ENCODE measurements at regions not wholly inside any gene's neighbourhood (a gene's known extent, or its start where the extent isn't known, plus 50 kb on each side); places are given as distances from the start of the nearest gene placed in this dataset.

DNA sequence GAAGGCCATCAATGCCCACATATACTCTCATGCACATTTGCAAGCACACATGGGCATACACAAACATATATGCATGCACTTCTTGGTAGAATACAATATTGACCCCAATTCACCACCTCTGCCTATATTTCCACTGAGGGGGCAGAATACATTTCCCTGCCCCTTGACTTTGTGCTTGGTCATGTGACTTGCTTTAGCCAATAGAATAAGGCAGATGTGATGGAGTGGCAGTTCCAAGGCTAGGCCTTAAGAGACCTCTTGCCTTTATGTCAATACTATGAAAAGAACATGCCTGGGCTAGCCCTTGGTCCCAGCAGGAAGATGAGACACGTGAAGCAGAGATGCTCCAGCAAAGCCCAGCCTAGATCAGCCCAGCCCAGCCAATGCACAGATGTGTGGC is 66.0 kb upstream of the GRIK3 start:
- POLR2A ChIA-PET (ENCODE audit: partially characterized antibody) = no interaction called here
- Histone ChIP-seq H3K27me3 (ENCODE audit: insufficient read depth, low read length) (no peaks in the 10 kb centered on the region), H3K9me3 (ENCODE audit: control insufficient read depth in 1 of 2, low read length in 2 of 2) (no peaks in the 10 kb centered on the region), H3K36me3 (ENCODE audit: insufficient read depth, low read length) (no peaks in the 10 kb centered on the region), H3K4me3 (ENCODE audit: low read length in 2 of 2) (no peak overlapping the region), H3K27ac (ENCODE audit: low read depth, low read length) (no peak overlapping the region), H3K4me1 (ENCODE audit: insufficient read depth, low read length) (no peaks in the 10 kb centered on the region)
- DNase-seq = no peak
- no peak overlapping the region for H3K4me3 Mint-ChIP-seq
- intact Hi-C loops (cut with micrococcal nuclease) = no loop called here
- CTCF ChIA-PET (ENCODE audit: partially characterized antibody) = no interaction called here
- H3K27me3 Mint-ChIP-seq = peaks cover 7 to 16% of the 10 kb centered on the region in 2 donors
- H3K27ac Mint-ChIP-seq = no peak overlapping the region
- H3K9me3 Mint-ChIP-seq = no peaks in the 10 kb centered on the region
- no peaks in the 10 kb centered on the region for H3K36me3 Mint-ChIP-seq
- no peaks in the 10 kb centered on the region for H3K4me1 Mint-ChIP-seq

DNA sequence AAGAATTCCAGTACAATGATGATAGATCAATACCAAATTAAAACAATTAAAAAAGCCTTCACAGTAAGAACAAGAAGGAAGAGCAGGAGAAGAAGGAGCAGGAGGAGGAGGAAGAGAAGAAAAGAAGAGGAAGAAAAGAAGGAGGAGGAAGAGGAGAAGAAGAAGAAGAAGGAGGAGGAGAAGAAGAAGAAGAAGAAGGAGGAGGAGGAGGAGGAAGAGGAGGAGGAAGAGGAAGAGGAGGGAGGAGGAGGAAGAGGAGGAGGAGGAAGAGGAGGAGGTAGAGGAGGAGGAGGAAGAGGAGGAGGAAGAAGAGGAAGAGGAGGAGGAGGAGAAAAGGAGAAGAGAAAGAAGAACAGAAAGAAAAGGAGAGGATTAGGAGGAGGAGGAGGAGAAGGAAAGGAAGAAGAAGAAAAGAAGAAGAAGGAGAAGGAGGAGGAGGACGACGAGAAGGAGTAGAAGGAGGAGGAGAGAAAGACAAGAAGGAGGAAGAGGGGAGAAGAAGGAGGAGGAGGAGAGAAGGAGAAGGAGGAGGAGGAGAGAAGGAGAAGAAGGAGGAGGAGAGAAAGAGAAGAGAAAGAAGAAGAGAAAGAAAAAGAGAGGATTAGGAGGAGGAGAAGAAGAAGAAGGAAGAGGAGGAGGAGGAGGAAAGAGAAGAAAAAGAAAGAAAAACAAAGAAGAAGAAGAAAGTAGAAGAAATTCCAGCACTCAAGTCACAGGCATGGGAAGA is 68.5 kb upstream of the GRIK3 start:
- no peaks in the 10 kb centered on the region for H3K4me1 Mint-ChIP-seq
- Histone ChIP-seq H3K36me3 (ENCODE audit: insufficient read depth, low read length) (no peaks in the 10 kb centered on the region), H3K9me3 (ENCODE audit: control insufficient read depth in 1 of 2, low read length in 2 of 2) (no peaks in the 10 kb centered on the region), H3K4me1 (ENCODE audit: insufficient read depth, low read length) (no peaks in the 10 kb centered on the region), H3K4me3 (ENCODE audit: low read length in 2 of 2) (no peak overlapping the region), H3K27ac (ENCODE audit: low read depth, low read length) (no peak overlapping the region), H3K27me3 (ENCODE audit: insufficient read depth, low read length) (no peaks in the 10 kb centered on the region)
- H3K27ac Mint-ChIP-seq = no peak overlapping the region
- CTCF ChIA-PET (ENCODE audit: partially characterized antibody) = no interaction called here
- H3K4me3 Mint-ChIP-seq = no peak overlapping the region
- no peaks in the 10 kb centered on the region for H3K36me3 Mint-ChIP-seq
- H3K9me3 Mint-ChIP-seq = peaks cover 0 to 1% (median 0%) of the 10 kb centered on the region in 8 donors
- DNase-seq = no peak
- POLR2A ChIA-PET (ENCODE audit: partially characterized antibody) = no interaction called here
- intact Hi-C loops (cut with micrococcal nuclease) = no loop called here
- H3K27me3 Mint-ChIP-seq = peaks cover 3 to 10% of the 10 kb centered on the region in 2 donors

DNA sequence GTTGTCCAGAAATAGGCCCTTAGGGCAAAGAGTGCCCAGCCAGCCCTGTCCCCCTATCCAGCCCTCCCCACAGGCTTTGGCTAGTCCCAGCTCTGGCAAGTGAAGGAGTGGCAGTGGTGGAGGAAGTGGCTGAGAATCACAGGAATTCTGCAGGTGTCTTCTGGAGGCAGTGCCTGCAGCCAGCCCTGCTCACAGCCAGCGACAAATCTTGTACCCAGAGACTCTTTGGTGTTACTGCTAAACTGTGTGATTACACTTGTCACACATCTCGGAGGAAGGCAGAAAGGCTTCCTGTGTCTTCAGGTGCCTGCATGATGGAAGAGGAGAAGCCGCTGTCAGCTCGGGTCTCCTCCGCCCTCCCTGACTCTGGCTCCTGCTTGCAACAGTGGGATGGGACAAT is 71.6 kb upstream of the GRIK3 start:
- Histone ChIP-seq H3K36me3 (ENCODE audit: insufficient read depth, low read length) (no peaks in the 10 kb centered on the region), H3K27me3 (ENCODE audit: insufficient read depth, low read length) (no peaks in the 10 kb centered on the region), H3K4me3 (ENCODE audit: low read length in 2 of 2) (no peak overlapping the region), H3K27ac (ENCODE audit: low read depth, low read length) (no peak overlapping the region), H3K9me3 (ENCODE audit: control insufficient read depth in 1 of 2, low read length in 2 of 2) (no peaks in the 10 kb centered on the region), H3K4me1 (ENCODE audit: insufficient read depth, low read length) (no peaks in the 10 kb centered on the region)
- peaks cover 0 to 1% (median 0%) of the 10 kb centered on the region in 8 donors for H3K9me3 Mint-ChIP-seq
- H3K4me1 Mint-ChIP-seq = no peaks in the 10 kb centered on the region
- intact Hi-C loops (cut with micrococcal nuclease) = no loop called here
- no peaks in the 10 kb centered on the region for H3K36me3 Mint-ChIP-seq
- H3K4me3 Mint-ChIP-seq = no peak overlapping the region
- CTCF ChIA-PET (ENCODE audit: partially characterized antibody) = no interaction called here
- POLR2A ChIA-PET (ENCODE audit: partially characterized antibody) = no interaction called here
- DNase-seq = no peak
- H3K27me3 Mint-ChIP-seq = peaks cover 8 to 18% of the 10 kb centered on the region in 2 donors
- H3K27ac Mint-ChIP-seq = no peak overlapping the region

DNA sequence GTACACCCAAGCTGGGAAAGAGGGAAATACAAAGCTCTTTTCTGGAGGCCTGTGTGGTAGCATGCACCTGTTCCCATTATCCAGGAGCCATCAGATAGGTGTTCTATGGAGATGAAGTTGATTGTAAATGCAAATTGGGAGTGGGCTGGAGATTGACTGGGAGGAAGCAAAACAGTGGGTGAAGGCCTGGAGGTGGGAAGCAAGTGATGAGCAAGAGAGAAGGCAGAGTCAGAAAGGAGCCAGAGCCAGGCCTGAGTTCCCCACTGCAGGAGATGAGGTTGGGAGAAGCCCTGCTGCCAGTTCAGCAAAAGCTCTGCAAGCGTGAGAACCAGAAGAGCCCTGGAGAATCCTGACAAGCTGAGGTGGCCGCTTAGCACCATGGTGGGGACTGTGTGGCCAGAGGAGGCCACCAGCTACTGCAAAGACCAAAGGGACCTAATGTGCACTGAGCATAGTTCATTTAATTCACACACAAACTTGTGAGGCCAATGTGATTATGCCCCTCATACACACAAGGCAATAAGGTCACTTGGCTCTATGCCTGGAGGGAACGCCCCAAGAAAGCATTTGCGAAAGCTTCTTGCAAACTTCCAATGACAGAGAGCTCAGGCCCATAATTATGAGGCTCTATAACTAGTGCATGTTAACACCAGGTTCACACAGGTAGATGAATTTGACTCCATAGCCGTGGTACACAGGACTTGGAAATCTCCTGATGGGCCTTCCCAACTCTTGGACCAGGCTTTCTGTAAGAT is 73.0 kb upstream of the GRIK3 start:
- Mint-ChIP-seq H3K27me3 (peaks cover 10 to 15% of the 10 kb centered on the region in 2 donors), H3K9me3 (peaks cover 0 to 1% (median 0%) of the 10 kb centered on the region in 8 donors), H3K36me3 (no peaks in the 10 kb centered on the region), H3K4me1 (no peaks in the 10 kb centered on the region), H3K4me3 (no peak overlapping the region), H3K27ac (no peak overlapping the region)
- Histone ChIP-seq H3K4me3 (ENCODE audit: low read length in 2 of 2) (no peak overlapping the region), H3K9me3 (ENCODE audit: control insufficient read depth in 1 of 2, low read length in 2 of 2) (no peaks in the 10 kb centered on the region), H3K27me3 (ENCODE audit: insufficient read depth, low read length) (no peaks in the 10 kb centered on the region), H3K27ac (ENCODE audit: low read depth, low read length) (no peak overlapping the region), H3K36me3 (ENCODE audit: insufficient read depth, low read length) (no peaks in the 10 kb centered on the region), H3K4me1 (ENCODE audit: insufficient read depth, low read length) (no peaks in the 10 kb centered on the region)
- DNase-seq = no peak
- ChIA-PET CTCF (ENCODE audit: partially characterized antibody) (no interaction called here), POLR2A (ENCODE audit: partially characterized antibody) (no interaction called here)
- intact Hi-C loops (cut with micrococcal nuclease) = no loop called here

DNA sequence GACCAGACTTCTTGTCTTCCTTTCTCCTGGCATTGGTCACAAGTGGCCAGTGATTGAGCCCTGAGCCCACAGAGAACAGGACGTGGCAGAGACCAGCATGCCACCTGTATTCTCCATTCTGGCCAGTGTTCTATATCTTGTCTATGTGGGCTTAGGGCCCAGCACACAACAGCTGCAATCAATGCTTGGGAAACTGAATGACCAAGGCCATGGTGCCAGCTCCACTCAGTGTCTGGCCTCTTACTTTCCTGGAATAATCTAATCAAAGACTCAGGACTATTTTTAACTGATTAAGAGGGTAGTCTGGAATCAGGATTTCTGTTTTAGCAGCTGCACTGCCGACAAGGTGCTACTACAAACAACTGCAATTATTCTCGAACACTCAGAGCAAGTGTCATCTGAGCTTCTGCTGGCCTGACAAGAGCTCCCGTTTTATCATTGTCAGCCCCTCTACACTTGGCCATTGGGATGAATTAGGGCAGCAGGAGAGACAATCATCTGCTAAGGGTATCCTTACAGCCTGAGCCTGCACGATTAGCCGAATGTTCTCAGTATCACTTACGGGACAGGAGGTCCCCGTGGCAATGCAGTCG is 74.4 kb upstream of the GRIK3 start:
- Histone ChIP-seq H3K4me1 (ENCODE audit: insufficient read depth, low read length) (no peaks in the 10 kb centered on the region), H3K27me3 (ENCODE audit: insufficient read depth, low read length) (no peaks in the 10 kb centered on the region), H3K27ac (ENCODE audit: low read depth, low read length) (no peak overlapping the region), H3K4me3 (ENCODE audit: low read length in 2 of 2) (no peak overlapping the region), H3K9me3 (ENCODE audit: control insufficient read depth in 1 of 2, low read length in 2 of 2) (no peaks in the 10 kb centered on the region), H3K36me3 (ENCODE audit: insufficient read depth, low read length) (no peaks in the 10 kb centered on the region)
- Mint-ChIP-seq H3K27me3 (peaks cover 13 to 15% of the 10 kb centered on the region in 2 donors), H3K4me3 (no peak overlapping the region), H3K36me3 (no peaks in the 10 kb centered on the region), H3K4me1 (no peaks in the 10 kb centered on the region), H3K27ac (no peak overlapping the region), H3K9me3 (peaks cover 0 to 1% (median 0%) of the 10 kb centered on the region in 8 donors)
- POLR2A ChIA-PET (ENCODE audit: partially characterized antibody) = no interaction called here
- CTCF ChIA-PET (ENCODE audit: partially characterized antibody) = no interaction called here
- DNase-seq = no peak
- intact Hi-C loops (cut with micrococcal nuclease) = no loop called here

DNA sequence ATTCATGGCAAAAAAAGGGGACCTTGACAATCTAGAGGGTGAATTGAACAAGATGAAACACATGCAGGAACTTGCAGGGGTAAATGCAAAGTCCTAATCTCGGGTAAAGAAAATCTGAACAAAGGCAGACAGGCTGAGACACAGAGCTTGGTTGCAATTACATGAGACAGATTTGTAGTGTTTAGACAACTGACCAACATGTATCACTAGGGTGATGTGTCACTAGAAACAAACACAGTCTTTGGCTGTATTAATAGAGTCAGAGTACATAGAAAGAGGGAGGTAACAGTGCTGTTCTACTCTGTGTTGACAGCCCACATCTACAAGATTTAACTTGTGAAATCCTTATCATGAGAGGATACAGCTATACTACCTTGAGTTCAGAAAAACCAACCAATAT is 78.1 kb upstream of the GRIK3 start:
- Mint-ChIP-seq H3K9me3 (no peaks in the 10 kb centered on the region), H3K4me1 (no peaks in the 10 kb centered on the region), H3K4me3 (no peak overlapping the region), H3K27ac (no peak overlapping the region), H3K27me3 (peaks cover 13 to 16% of the 10 kb centered on the region in 2 donors), H3K36me3 (no peaks in the 10 kb centered on the region)
- H3K9me3 ChIP-seq (ENCODE audit: control insufficient read depth in 1 of 2, low read length in 2 of 2) = no peaks in the 10 kb centered on the region
- intact Hi-C loops (cut with micrococcal nuclease) = no loop called here
- H3K36me3 ChIP-seq (ENCODE audit: insufficient read depth, low read length) = no peaks in the 10 kb centered on the region
- CTCF ChIA-PET (ENCODE audit: partially characterized antibody) = no interaction called here
- H3K27me3 ChIP-seq (ENCODE audit: insufficient read depth, low read length) = no peaks in the 10 kb centered on the region
- DNase-seq = no peak
- H3K27ac ChIP-seq (ENCODE audit: low read depth, low read length) = no peak overlapping the region
- H3K4me1 ChIP-seq (ENCODE audit: insufficient read depth, low read length) = no peaks in the 10 kb centered on the region
- H3K4me3 ChIP-seq (ENCODE audit: low read length in 2 of 2) = no peak overlapping the region
- POLR2A ChIA-PET (ENCODE audit: partially characterized antibody) = no interaction called here

DNA sequence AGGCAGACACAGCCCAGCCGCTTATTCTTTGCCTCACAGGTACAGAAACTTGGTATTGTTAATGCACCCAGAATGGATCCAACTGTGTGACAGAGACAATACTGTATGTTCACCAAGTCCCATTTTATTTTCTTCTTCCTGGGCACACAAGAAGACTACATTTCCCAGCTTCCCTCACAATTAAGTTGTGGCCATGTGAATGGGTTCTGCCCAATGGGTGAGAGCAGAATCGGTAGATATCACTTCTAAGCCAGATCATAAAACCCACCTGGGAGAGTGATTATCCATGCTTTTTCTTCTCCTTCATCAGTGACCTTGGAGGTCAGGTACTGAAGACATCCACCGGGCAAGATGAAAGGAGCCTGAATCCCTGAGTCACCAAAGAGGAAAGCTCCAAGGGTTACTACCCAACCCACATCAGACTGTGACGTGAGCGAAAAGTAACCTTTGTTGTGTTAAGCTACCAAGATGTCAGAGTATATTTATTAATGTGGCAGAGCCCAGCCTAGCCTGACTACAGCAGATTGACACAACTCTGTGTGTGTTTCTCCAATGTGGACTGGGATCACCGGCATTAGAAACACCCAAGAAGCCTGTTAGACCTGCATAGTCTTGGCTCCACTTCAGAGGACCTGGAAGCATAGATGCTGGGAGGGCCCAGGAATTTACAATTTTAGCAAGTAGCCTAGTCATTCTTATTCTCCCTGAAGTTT is 79.1 kb upstream of the GRIK3 start:
- Mint-ChIP-seq H3K36me3 (no peaks in the 10 kb centered on the region), H3K27ac (no peak overlapping the region), H3K4me1 (no peaks in the 10 kb centered on the region), H3K27me3 (peaks cover 10 to 14% of the 10 kb centered on the region in 2 donors), H3K4me3 (no peak overlapping the region), H3K9me3 (no peaks in the 10 kb centered on the region)
- no peaks in the 10 kb centered on the region for H3K9me3 ChIP-seq (ENCODE audit: control insufficient read depth in 1 of 2, low read length in 2 of 2)
- no peaks in the 10 kb centered on the region for H3K4me1 ChIP-seq (ENCODE audit: insufficient read depth, low read length)
- H3K27me3 ChIP-seq (ENCODE audit: insufficient read depth, low read length) = no peaks in the 10 kb centered on the region
- H3K36me3 ChIP-seq (ENCODE audit: insufficient read depth, low read length) = no peaks in the 10 kb centered on the region
- ChIA-PET CTCF (ENCODE audit: partially characterized antibody) (no interaction called here), POLR2A (ENCODE audit: partially characterized antibody) (no interaction called here)
- H3K27ac ChIP-seq (ENCODE audit: low read depth, low read length) = no peak overlapping the region
- no peak for DNase-seq
- intact Hi-C loops (cut with micrococcal nuclease) = no loop called here
- H3K4me3 ChIP-seq (ENCODE audit: low read length in 2 of 2) = no peak overlapping the region
